SJSA1 (cell line): ENCODE measurements at regions not wholly inside any gene's neighbourhood (a gene's known extent, or its start where the extent isn't known, plus 50 kb on each side); places are given as distances from the start of the nearest gene placed in this dataset.

Experiments
- DNase-seq, 2 experiments: peaks; one replicate each; pipeline ENCODE4 v3.0.0-alpha.2; 2015 to 2020; ENCODE audit warnings: low spot score in 2 of 2, low read depth in 1 of 2
- H3K27ac ChIP-seq: fragments of 250-450 bp; sonication (Bioruptor Pico); 2 replicates; pipeline ENCODE4 v1.5.1; 2020; ENCODE audit warnings: mild to moderate bottlenecking, moderate library complexity
- H3K27me3 ChIP-seq: fragments of 250-450 bp; sonication (Bioruptor Pico); replicated peaks from 2 replicates; pipeline ENCODE4 v1.5.1; 2020; ENCODE audit warnings: mild to moderate bottlenecking, moderate library complexity
- H3K36me3 ChIP-seq: fragments of 250-450 bp; sonication (Bioruptor Pico); 2 replicates; pipeline ENCODE4 v1.5.1; 2020; ENCODE audit warnings: mild to moderate bottlenecking
- H3K4me1 ChIP-seq: fragments of 250-450 bp; sonication (Bioruptor Pico); replicated peaks from 2 replicates; pipeline ENCODE4 v1.6.1; 2021; ENCODE audit warnings: mild to moderate bottlenecking
- H3K4me3 ChIP-seq: fragments of 250-450 bp; sonication (Bioruptor Pico); 2 replicates; pipeline ENCODE4 v1.5.1; 2020; ENCODE audit warnings: mild to moderate bottlenecking
- H3K9me3 ChIP-seq: fragments of 250-450 bp; sonication (Bioruptor Pico); replicated peaks from 2 replicates; pipeline ENCODE4 v1.5.1; 2020; ENCODE audit warnings: mild to moderate bottlenecking

- Histone ChIP-seq H3K27me3 (no peaks in the 10 kb centered on the region), H3K27ac (no peak overlapping the region), H3K4me1 (no peaks in the 10 kb centered on the region), H3K36me3 (no peaks in the 10 kb centered on the region), H3K4me3 (no peak overlapping the region), H3K9me3 (no peaks in the 10 kb centered on the region)
- no peak for DNase-seq
Observed at GRCh38 chr14:38808734-38809455, 294.1 kb downstream of the SEC23A start.

- H3K27ac ChIP-seq = no peak overlapping the region
- no peaks in the 10 kb centered on the region for H3K27me3 ChIP-seq
- H3K4me3 ChIP-seq = no peak overlapping the region
- H3K4me1 ChIP-seq = no peaks in the 10 kb centered on the region
- no peaks in the 10 kb centered on the region for H3K36me3 ChIP-seq
- no peak for DNase-seq
- H3K9me3 ChIP-seq = no peaks in the 10 kb centered on the region
Observed at GRCh38 chr14:38799671-38800070, 303.4 kb downstream of the SEC23A start.

- DNase-seq = no peak
- no peaks in the 10 kb centered on the region for H3K9me3 ChIP-seq
- H3K27me3 ChIP-seq = no peaks in the 10 kb centered on the region
- no peak overlapping the region for H3K27ac ChIP-seq
- no peaks in the 10 kb centered on the region for H3K36me3 ChIP-seq
- no peak overlapping the region for H3K4me3 ChIP-seq
- no peaks in the 10 kb centered on the region for H3K4me1 ChIP-seq
Observed at GRCh38 chr14:38794677-38795076, 308.4 kb downstream of the SEC23A start.

GRCh38 chr14:38791862-38792261 is 311.2 kb downstream of the SEC23A start:
- Histone ChIP-seq H3K4me3 (no peak overlapping the region), H3K27me3 (no peaks in the 10 kb centered on the region), H3K9me3 (no peaks in the 10 kb centered on the region), H3K27ac (no peak overlapping the region), H3K4me1 (no peaks in the 10 kb centered on the region), H3K36me3 (no peaks in the 10 kb centered on the region)
- DNase-seq = no peak

GRCh38 chr14:38790916-38791315 is 312.1 kb downstream of the SEC23A start:
- Histone ChIP-seq H3K36me3 (no peaks in the 10 kb centered on the region), H3K4me3 (no peak overlapping the region), H3K9me3 (no peaks in the 10 kb centered on the region), H3K27me3 (no peaks in the 10 kb centered on the region), H3K4me1 (no peaks in the 10 kb centered on the region), H3K27ac (no peak overlapping the region)
- no peak for DNase-seq

- H3K9me3 ChIP-seq = no peaks in the 10 kb centered on the region
Observed at GRCh38 chr14:38789805-38790204, 313.2 kb downstream of the SEC23A start.

GRCh38 chr14:38788060-38788459 is 315.0 kb downstream of the SEC23A start:
- Histone ChIP-seq H3K36me3 (no peaks in the 10 kb centered on the region), H3K27me3 (no peaks in the 10 kb centered on the region)
- DNase-seq = no peak

More at GRCh38 chr14:38789805-38790204, 313.2 kb downstream of the SEC23A start:
- no peak overlapping the region for H3K4me3 ChIP-seq
- no peaks in the 10 kb centered on the region for H3K36me3 ChIP-seq
- H3K27me3 ChIP-seq = no peaks in the 10 kb centered on the region
- no peaks in the 10 kb centered on the region for H3K4me1 ChIP-seq
- H3K27ac ChIP-seq = no peak overlapping the region
- no peak for DNase-seq

GRCh38 chr14:38786921-38787320 is 316.1 kb downstream of the SEC23A start:
- no peak for DNase-seq

More at GRCh38 chr14:38788060-38788459, 315.0 kb downstream of the SEC23A start:
- H3K4me1 ChIP-seq = no peaks in the 10 kb centered on the region
- H3K9me3 ChIP-seq = no peaks in the 10 kb centered on the region
- no peak overlapping the region for H3K4me3 ChIP-seq
- no peak overlapping the region for H3K27ac ChIP-seq

GRCh38 chr14:38777401-38777800 is 325.6 kb downstream of the SEC23A start:
- DNase-seq = no peak
- Histone ChIP-seq H3K4me1 (no peaks in the 10 kb centered on the region), H3K4me3 (no peak overlapping the region), H3K36me3 (no peaks in the 10 kb centered on the region), H3K9me3 (no peaks in the 10 kb centered on the region), H3K27me3 (no peaks in the 10 kb centered on the region), H3K27ac (no peak overlapping the region)

More at GRCh38 chr14:38786921-38787320, 316.1 kb downstream of the SEC23A start:
- H3K27me3 ChIP-seq = no peaks in the 10 kb centered on the region
- no peaks in the 10 kb centered on the region for H3K9me3 ChIP-seq
- no peaks in the 10 kb centered on the region for H3K36me3 ChIP-seq
- H3K4me1 ChIP-seq = no peaks in the 10 kb centered on the region
- H3K27ac ChIP-seq = no peak overlapping the region
- no peak overlapping the region for H3K4me3 ChIP-seq

GRCh38 chr14:38775986-38776385 is 327.0 kb downstream of the SEC23A start:
- H3K36me3 ChIP-seq = no peaks in the 10 kb centered on the region
- no peak overlapping the region for H3K27ac ChIP-seq
- no peaks in the 10 kb centered on the region for H3K4me1 ChIP-seq
- no peaks in the 10 kb centered on the region for H3K27me3 ChIP-seq
- DNase-seq = no peak
- no peak overlapping the region for H3K4me3 ChIP-seq
- no peaks in the 10 kb centered on the region for H3K9me3 ChIP-seq

GRCh38 chr14:38774162-38774561 is 328.9 kb downstream of the SEC23A start:
- H3K27me3 ChIP-seq = no peaks in the 10 kb centered on the region
- no peak overlapping the region for H3K27ac ChIP-seq
- H3K4me3 ChIP-seq = no peak overlapping the region
- no peak for DNase-seq
- no peaks in the 10 kb centered on the region for H3K4me1 ChIP-seq
- H3K9me3 ChIP-seq = no peaks in the 10 kb centered on the region
- no peaks in the 10 kb centered on the region for H3K36me3 ChIP-seq

- no peak overlapping the region for H3K4me3 ChIP-seq
- no peaks in the 10 kb centered on the region for H3K9me3 ChIP-seq
- H3K4me1 ChIP-seq = no peaks in the 10 kb centered on the region
- no peak for DNase-seq
- H3K36me3 ChIP-seq = no peaks in the 10 kb centered on the region
- H3K27ac ChIP-seq = no peak overlapping the region
- H3K27me3 ChIP-seq = no peaks in the 10 kb centered on the region
Observed at GRCh38 chr14:38770251-38770650, 332.8 kb downstream of the SEC23A start.

GRCh38 chr14:38762845-38763244 is 340.2 kb downstream of the SEC23A start:
- no peak overlapping the region for H3K27ac ChIP-seq
- no peaks in the 10 kb centered on the region for H3K4me1 ChIP-seq
- H3K9me3 ChIP-seq = no peaks in the 10 kb centered on the region
- no peaks in the 10 kb centered on the region for H3K27me3 ChIP-seq
- DNase-seq = no peak
- no peak overlapping the region for H3K4me3 ChIP-seq
- no peaks in the 10 kb centered on the region for H3K36me3 ChIP-seq

GRCh38 chr14:38762426-38762825 is 340.6 kb downstream of the SEC23A start:
- no peak for DNase-seq
- no peak overlapping the region for H3K27ac ChIP-seq
- H3K27me3 ChIP-seq = no peaks in the 10 kb centered on the region

GRCh38 chr14:38761033-38761432 is 342.0 kb downstream of the SEC23A start:
- no peaks in the 10 kb centered on the region for H3K4me1 ChIP-seq
- DNase-seq = no peak

More at GRCh38 chr14:38762426-38762825, 340.6 kb downstream of the SEC23A start:
- no peaks in the 10 kb centered on the region for H3K9me3 ChIP-seq
- H3K4me1 ChIP-seq = no peaks in the 10 kb centered on the region
- no peak overlapping the region for H3K4me3 ChIP-seq
- no peaks in the 10 kb centered on the region for H3K36me3 ChIP-seq

More at GRCh38 chr14:38761033-38761432, 342.0 kb downstream of the SEC23A start:
- Histone ChIP-seq H3K9me3 (no peaks in the 10 kb centered on the region), H3K27me3 (no peaks in the 10 kb centered on the region), H3K27ac (no peak overlapping the region), H3K4me3 (no peak overlapping the region), H3K36me3 (no peaks in the 10 kb centered on the region)
